GM12865 (cell line): ENCODE measurements at regions not wholly inside any gene's neighbourhood (a gene's known extent, or its start where the extent isn't known, plus 50 kb on each side); places are given as distances from the start of the nearest gene placed in this dataset.

Source experiments
- DNase-seq: peaks from one replicate; pipeline ENCODE4 v3.0.0; 2010; ENCODE audit warnings: low read depth
- H3K4me3 ChIP-seq: 2 replicates; pipeline ENCODE4 v1.5.1; 2011; ENCODE audit warnings: mild to moderate bottlenecking, low read depth, low read length, control low read depth
- TF ChIP-seq, protein P1 (sequence below): IDR thresholded peaks from 2 replicates; pipeline ENCODE4 v1.5.1; 2011; ENCODE audit warnings: low read length, control low read depth, low read depth, inconsistent platforms; ENCODE audit not compliant: insufficient read depth; ENCODE audit errors: missing control alignments

DNA sequence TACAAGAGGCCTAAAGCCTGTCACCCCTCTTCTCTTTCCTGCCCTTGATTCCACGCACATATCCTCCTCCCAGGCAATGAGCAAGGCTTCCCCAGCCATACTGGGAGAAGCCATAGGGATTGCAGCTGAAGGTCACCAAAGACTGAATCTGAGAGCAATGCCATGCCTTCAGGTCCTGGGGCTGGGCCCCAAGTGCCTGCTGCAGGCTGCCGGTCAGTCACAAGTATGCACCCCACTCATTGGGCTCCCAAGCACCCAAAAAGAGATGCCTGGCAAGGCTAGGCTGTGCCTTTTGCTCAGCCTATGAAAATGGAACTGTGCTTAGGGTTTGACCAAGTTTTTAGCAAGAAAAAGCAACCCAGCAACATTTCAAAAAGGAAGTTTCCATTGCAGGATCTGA, 210.6 kb upstream of the MAMLD1 start:
- TF ChIP-seq, protein P1, sequence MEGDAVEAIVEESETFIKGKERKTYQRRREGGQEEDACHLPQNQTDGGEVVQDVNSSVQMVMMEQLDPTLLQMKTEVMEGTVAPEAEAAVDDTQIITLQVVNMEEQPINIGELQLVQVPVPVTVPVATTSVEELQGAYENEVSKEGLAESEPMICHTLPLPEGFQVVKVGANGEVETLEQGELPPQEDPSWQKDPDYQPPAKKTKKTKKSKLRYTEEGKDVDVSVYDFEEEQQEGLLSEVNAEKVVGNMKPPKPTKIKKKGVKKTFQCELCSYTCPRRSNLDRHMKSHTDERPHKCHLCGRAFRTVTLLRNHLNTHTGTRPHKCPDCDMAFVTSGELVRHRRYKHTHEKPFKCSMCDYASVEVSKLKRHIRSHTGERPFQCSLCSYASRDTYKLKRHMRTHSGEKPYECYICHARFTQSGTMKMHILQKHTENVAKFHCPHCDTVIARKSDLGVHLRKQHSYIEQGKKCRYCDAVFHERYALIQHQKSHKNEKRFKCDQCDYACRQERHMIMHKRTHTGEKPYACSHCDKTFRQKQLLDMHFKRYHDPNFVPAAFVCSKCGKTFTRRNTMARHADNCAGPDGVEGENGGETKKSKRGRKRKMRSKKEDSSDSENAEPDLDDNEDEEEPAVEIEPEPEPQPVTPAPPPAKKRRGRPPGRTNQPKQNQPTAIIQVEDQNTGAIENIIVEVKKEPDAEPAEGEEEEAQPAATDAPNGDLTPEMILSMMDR, result no peak
- H3K4me3 ChIP-seq, result no peak overlapping the region

GRCh38 chrX:150155436-150156035, 207.6 kb upstream of the MAMLD1 start:
- no peak for DNase-seq
- no peak overlapping the region for H3K4me3 ChIP-seq
- TF ChIP-seq, protein P1, result no peak

More for the DNA sequence above, 210.6 kb upstream of the MAMLD1 start:
- no peak for DNase-seq

DNA sequence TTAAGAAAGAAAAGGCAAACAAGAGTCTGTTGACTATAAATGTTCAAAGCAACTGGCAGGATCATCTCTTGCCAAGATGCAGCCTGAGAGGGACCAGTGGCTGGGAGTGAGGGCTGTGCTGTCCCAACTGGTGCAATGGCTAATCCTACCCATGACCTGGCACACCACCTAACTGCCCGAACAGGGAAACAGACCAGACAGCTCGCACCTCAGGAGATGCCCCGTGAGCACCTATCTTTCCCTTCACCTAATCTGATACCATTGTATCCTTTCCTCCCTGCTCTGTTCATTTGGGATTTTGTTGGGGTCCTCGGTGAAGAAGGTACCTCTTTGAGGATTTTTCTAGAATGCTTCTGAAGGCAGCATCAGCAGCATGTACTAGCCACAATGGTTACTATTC, 206.5 kb upstream of the MAMLD1 start:
- H3K4me3 ChIP-seq, result no peak overlapping the region
- TF ChIP-seq, protein P1, result no peak
- no peak for DNase-seq

- H3K4me3 ChIP-seq, result no peak overlapping the region
- TF ChIP-seq, protein P1, result no peak
- peak; percentile 16 for DNase-seq
Measured at GRCh38 chrX:150157291-150157690, 205.8 kb upstream of the MAMLD1 start.

- no peak for DNase-seq
- H3K4me3 ChIP-seq, result no peak overlapping the region
- TF ChIP-seq, protein P1, result no peak
Measured at GRCh38 chrX:150158554-150159332, 204.4 kb upstream of the MAMLD1 start.

GRCh38 chrX:150159537-150159936, 203.6 kb upstream of the MAMLD1 start:
- no peak overlapping the region for H3K4me3 ChIP-seq
- TF ChIP-seq, protein P1, result no peak
- no peak for DNase-seq
